Sigmoid colon (tissue), 4 donors: ENCODE measurements at regions not wholly inside any gene's neighbourhood (a gene's known extent, or its start where the extent isn't known, plus 50 kb on each side); places are given as distances from the start of the nearest gene placed in this dataset.

ENCODE experiments used
- POLR2AphosphoS5 ChIP-seq, 4 donors: sonication (generic); formaldehyde crosslinking; IDR thresholded peaks; one replicate each; pipeline ENCODE4 v1.6.1; 2017; ENCODE audit warnings: antibody characterized with exemption in 4 of 4
- TF ChIP-seq, protein P1 (sequence below), 4 experiments: fragments of 450-650 bp in 3 of 4; fragments of 200-600 bp in 1 of 4; IDR thresholded peaks; one replicate each; pipeline ENCODE4 v1.5.1; 2016 to 2019; ENCODE audit warnings: antibody characterized with exemption in 4 of 4, mild to moderate bottlenecking in 3 of 4, moderate library complexity in 2 of 4

DNA sequence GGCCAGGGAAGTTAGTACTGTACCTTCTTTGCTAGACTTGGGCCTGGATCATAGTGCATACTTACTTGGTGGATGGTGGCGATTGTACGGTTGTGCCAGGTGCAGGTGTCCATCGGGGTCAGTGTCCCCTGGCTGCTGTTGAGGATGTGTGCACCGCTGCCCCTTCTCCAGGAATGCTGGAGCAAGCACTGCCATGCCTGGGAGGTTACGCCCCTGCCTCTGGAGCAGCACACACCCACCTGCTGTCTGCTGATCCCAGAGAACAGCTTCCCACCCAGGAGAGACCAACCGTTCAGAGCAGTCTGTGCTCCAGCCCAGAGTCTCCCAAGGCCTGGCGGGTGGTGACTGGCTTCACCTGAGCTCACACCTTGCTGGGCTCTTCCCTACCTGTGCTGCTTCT lies 286.8 kb upstream of the HS6ST1 start:
- TF ChIP-seq, protein P1, sequence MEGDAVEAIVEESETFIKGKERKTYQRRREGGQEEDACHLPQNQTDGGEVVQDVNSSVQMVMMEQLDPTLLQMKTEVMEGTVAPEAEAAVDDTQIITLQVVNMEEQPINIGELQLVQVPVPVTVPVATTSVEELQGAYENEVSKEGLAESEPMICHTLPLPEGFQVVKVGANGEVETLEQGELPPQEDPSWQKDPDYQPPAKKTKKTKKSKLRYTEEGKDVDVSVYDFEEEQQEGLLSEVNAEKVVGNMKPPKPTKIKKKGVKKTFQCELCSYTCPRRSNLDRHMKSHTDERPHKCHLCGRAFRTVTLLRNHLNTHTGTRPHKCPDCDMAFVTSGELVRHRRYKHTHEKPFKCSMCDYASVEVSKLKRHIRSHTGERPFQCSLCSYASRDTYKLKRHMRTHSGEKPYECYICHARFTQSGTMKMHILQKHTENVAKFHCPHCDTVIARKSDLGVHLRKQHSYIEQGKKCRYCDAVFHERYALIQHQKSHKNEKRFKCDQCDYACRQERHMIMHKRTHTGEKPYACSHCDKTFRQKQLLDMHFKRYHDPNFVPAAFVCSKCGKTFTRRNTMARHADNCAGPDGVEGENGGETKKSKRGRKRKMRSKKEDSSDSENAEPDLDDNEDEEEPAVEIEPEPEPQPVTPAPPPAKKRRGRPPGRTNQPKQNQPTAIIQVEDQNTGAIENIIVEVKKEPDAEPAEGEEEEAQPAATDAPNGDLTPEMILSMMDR (IDR thresholded peaks at IDR 0.05): no peak
- no peak for TF ChIP-seq POLR2AphosphoS5 (IDR thresholded peaks at IDR 0.05)
